ENCODE measurements at regions not wholly inside any gene's neighbourhood (a gene's known extent, or its start where the extent isn't known, plus 50 kb on each side); places are given as distances from the start of the nearest gene placed in this dataset.
"Not testable (repeated sequence)": the region's sequence is repeated elsewhere in the genome, so short reads cannot be mapped to it uniquely, and the experiment has no call there.

GRCh38 chr6:8859501-8859900 lies 424.2 kb upstream of the SLC35B3 start:
- peaks cover 0 to 1% (median 0%) of the 10 kb centered on the region in 11 donors for H3K9me3 Mint-ChIP-seq
- no peaks in the 10 kb centered on the region for H3K36me3 ChIP-seq (ENCODE audit: control insufficient read depth in 2 of 3, insufficient read depth in 3 of 3, low read length in 3 of 3)
- no peaks in the 10 kb centered on the region for H3K9me3 ChIP-seq (ENCODE audit: control insufficient read depth in 2 of 3, low read length in 3 of 3)
- H3K36me3 Mint-ChIP-seq = no peaks in the 10 kb centered on the region
- no peak overlapping the region for H3K27ac ChIP-seq (ENCODE audit: low read depth, low read length)
- no peaks in the 10 kb centered on the region for H3K4me1 Mint-ChIP-seq
- H3K4me1 ChIP-seq (ENCODE audit: control insufficient read depth in 2 of 2, insufficient read depth in 2 of 2, low read length in 2 of 2) = no peaks in the 10 kb centered on the region
- H3K27ac Mint-ChIP-seq = no peak overlapping the region
- H3K27me3 Mint-ChIP-seq = no peaks in the 10 kb centered on the region
- no peaks in the 10 kb centered on the region for H3K27me3 ChIP-seq (ENCODE audit: control insufficient read depth in 2 of 2, insufficient read depth in 2 of 2, low read length in 2 of 2)
- no peak overlapping the region for H3K4me3 Mint-ChIP-seq
- intact Hi-C loops (cut with micrococcal nuclease) = no loop called here
- DNase-seq (no peak), ATAC-seq (no peak)
- ChIA-PET CTCF (no interaction called here), POLR2A (no interaction called here)
- H3K4me3 ChIP-seq (ENCODE audit: low read length) = no peak overlapping the region

- CTCF ChIA-PET = no interaction called here
- Histone ChIP-seq H3K27me3 (ENCODE audit: control insufficient read depth in 2 of 2, insufficient read depth in 2 of 2, low read length in 2 of 2) (no peaks in the 10 kb centered on the region), H3K4me3 (ENCODE audit: low read length) (no peak overlapping the region), H3K4me1 (ENCODE audit: control insufficient read depth in 2 of 2, insufficient read depth in 2 of 2, low read length in 2 of 2) (no peaks in the 10 kb centered on the region), H3K27ac (ENCODE audit: low read depth, low read length) (no peak overlapping the region), H3K9me3 (ENCODE audit: control insufficient read depth in 2 of 3, low read length in 3 of 3) (no peaks in the 10 kb centered on the region), H3K36me3 (ENCODE audit: control insufficient read depth in 2 of 3, insufficient read depth in 3 of 3, low read length in 3 of 3) (no peaks in the 10 kb centered on the region)
- POLR2A ChIA-PET = no interaction called here
- Mint-ChIP-seq H3K4me1 (no peaks in the 10 kb centered on the region), H3K27me3 (peaks cover 0 to 3% (median 0%) of the 10 kb centered on the region in 5 donors), H3K4me3 (no peak overlapping the region), H3K27ac (no peak overlapping the region), H3K36me3 (no peaks in the 10 kb centered on the region), H3K9me3 (peaks cover 0 to 4% (median 0%) of the 10 kb centered on the region in 11 donors)
- DNase-seq (no peak), ATAC-seq (no peak)
- intact Hi-C loops (cut with micrococcal nuclease) = no loop called here
These were observed 423.5 kb upstream of the SLC35B3 start for GRCh38 chr6:8858854-8859331.

GRCh38 chr6:8857160-8857559 lies 421.8 kb upstream of the SLC35B3 start:
- ATAC-seq (no peak), DNase-seq (no peak)
- Mint-ChIP-seq H3K4me1 (no peaks in the 10 kb centered on the region), H3K27ac (no peak overlapping the region), H3K9me3 (peaks cover 0 to 15% (median 0%) of the 10 kb centered on the region in 11 donors), H3K36me3 (no peaks in the 10 kb centered on the region), H3K27me3 (peaks cover 0 to 10% (median 3%) of the 10 kb centered on the region in 5 donors), H3K4me3 (no peak overlapping the region)
- no peaks in the 10 kb centered on the region for H3K27me3 ChIP-seq (ENCODE audit: control insufficient read depth in 2 of 2, insufficient read depth in 2 of 2, low read length in 2 of 2)
- no peak overlapping the region for H3K27ac ChIP-seq (ENCODE audit: low read depth, low read length)
- no peak overlapping the region for H3K4me3 ChIP-seq (ENCODE audit: low read length)
- no peaks in the 10 kb centered on the region for H3K9me3 ChIP-seq (ENCODE audit: control insufficient read depth in 2 of 3, low read length in 3 of 3)
- no peaks in the 10 kb centered on the region for H3K36me3 ChIP-seq (ENCODE audit: control insufficient read depth in 2 of 3, insufficient read depth in 3 of 3, low read length in 3 of 3)
- no peaks in the 10 kb centered on the region for H3K4me1 ChIP-seq (ENCODE audit: control insufficient read depth in 2 of 2, insufficient read depth in 2 of 2, low read length in 2 of 2)
- ChIA-PET POLR2A (no interaction called here), CTCF (no interaction called here)
- intact Hi-C loops (cut with micrococcal nuclease) = no loop called here

- Mint-ChIP-seq H3K4me1 (no peaks in the 10 kb centered on the region), H3K27ac (no peak overlapping the region), H3K36me3 (no peaks in the 10 kb centered on the region), H3K4me3 (peak overlapping the region in 1 of 10 donors; percentile 38), H3K9me3 (peaks cover 0 to 19% (median 0%) of the 10 kb centered on the region in 11 donors), H3K27me3 (peaks cover 0 to 14% (median 3%) of the 10 kb centered on the region in 5 donors)
- Histone ChIP-seq H3K4me3 (ENCODE audit: low read length) (no peak overlapping the region), H3K27ac (ENCODE audit: low read depth, low read length) (no peak overlapping the region), H3K27me3 (ENCODE audit: control insufficient read depth in 2 of 2, insufficient read depth in 2 of 2, low read length in 2 of 2) (no peaks in the 10 kb centered on the region), H3K4me1 (ENCODE audit: control insufficient read depth in 2 of 2, insufficient read depth in 2 of 2, low read length in 2 of 2) (no peaks in the 10 kb centered on the region), H3K36me3 (ENCODE audit: control insufficient read depth in 2 of 3, insufficient read depth in 3 of 3, low read length in 3 of 3) (no peaks in the 10 kb centered on the region), H3K9me3 (ENCODE audit: control insufficient read depth in 2 of 3, low read length in 3 of 3) (no peaks in the 10 kb centered on the region)
- DNase-seq (no peak), ATAC-seq (no peak)
- CTCF ChIA-PET = interaction anchor here (0.7 kb wide), 1 partner anchor 1545 kb away, joined by 3 read pairs; no protein-coding TSS in a partner anchor
- intact Hi-C loops (cut with micrococcal nuclease) = no loop called here
- POLR2A ChIA-PET = no interaction called here
These were observed 420.1 kb upstream of the SLC35B3 start for GRCh38 chr6:8855411-8855810.

- intact Hi-C loops (cut with micrococcal nuclease) = no loop called here
- no peaks in the 10 kb centered on the region for H3K4me1 ChIP-seq (ENCODE audit: control insufficient read depth in 2 of 2, insufficient read depth in 2 of 2, low read length in 2 of 2)
- H3K4me3 ChIP-seq (ENCODE audit: low read length) = no peak overlapping the region
- DNase-seq = no peak
- H3K36me3 Mint-ChIP-seq = no peaks in the 10 kb centered on the region
- POLR2A ChIA-PET = no interaction called here
- H3K9me3 ChIP-seq (ENCODE audit: control insufficient read depth in 2 of 3, low read length in 3 of 3) = no peaks in the 10 kb centered on the region
- H3K27ac ChIP-seq (ENCODE audit: low read depth, low read length) = no peak overlapping the region
- H3K9me3 Mint-ChIP-seq = peaks cover 0 to 27% (median 3%) of the 10 kb centered on the region in 11 donors
- no peaks in the 10 kb centered on the region for H3K27me3 ChIP-seq (ENCODE audit: control insufficient read depth in 2 of 2, insufficient read depth in 2 of 2, low read length in 2 of 2)
- no peak for ATAC-seq
- H3K27me3 Mint-ChIP-seq = peaks cover 0 to 14% (median 3%) of the 10 kb centered on the region in 5 donors
- H3K4me1 Mint-ChIP-seq = no peaks in the 10 kb centered on the region
- CTCF ChIA-PET = no interaction called here
- no peak overlapping the region for H3K27ac Mint-ChIP-seq
- no peak overlapping the region for H3K4me3 Mint-ChIP-seq
- H3K36me3 ChIP-seq (ENCODE audit: control insufficient read depth in 2 of 3, insufficient read depth in 3 of 3, low read length in 3 of 3) = no peaks in the 10 kb centered on the region
These were observed 417.0 kb upstream of the SLC35B3 start for GRCh38 chr6:8852332-8852731.

- H3K27ac ChIP-seq (ENCODE audit: low read depth, low read length); CTCF ChIA-PET; H3K27me3 ChIP-seq (ENCODE audit: control insufficient read depth in 2 of 2, insufficient read depth in 2 of 2, low read length in 2 of 2); ATAC-seq; H3K36me3 ChIP-seq (ENCODE audit: control insufficient read depth in 2 of 3, insufficient read depth in 3 of 3, low read length in 3 of 3); H3K4me1 ChIP-seq (ENCODE audit: control insufficient read depth in 2 of 2, insufficient read depth in 2 of 2, low read length in 2 of 2); POLR2A ChIA-PET; H3K4me3 ChIP-seq (ENCODE audit: low read length); intact Hi-C loops (cut with micrococcal nuclease); H3K27ac Mint-ChIP-seq; DNase-seq; H3K9me3 Mint-ChIP-seq; H3K4me3 Mint-ChIP-seq; H3K27me3 Mint-ChIP-seq; H3K36me3 Mint-ChIP-seq; H3K9me3 ChIP-seq (ENCODE audit: control insufficient read depth in 2 of 3, low read length in 3 of 3); H3K4me1 Mint-ChIP-seq: not testable (repeated sequence)
These were observed 411.3 kb upstream of the SLC35B3 start for GRCh38 chr6:8846680-8847079.

- H3K27ac ChIP-seq (ENCODE audit: low read depth, low read length) = no peak overlapping the region
- Mint-ChIP-seq H3K36me3 (no peaks in the 10 kb centered on the region), H3K9me3 (peaks cover 0 to 8% (median 3%) of the 10 kb centered on the region in 11 donors), H3K27me3 (no peaks in the 10 kb centered on the region), H3K4me1 (no peaks in the 10 kb centered on the region), H3K27ac (no peak overlapping the region), H3K4me3 (no peak overlapping the region)
- DNase-seq = no peak
- no peak for ATAC-seq
- ChIA-PET CTCF (no interaction called here), POLR2A (no interaction called here)
- H3K4me1 ChIP-seq (ENCODE audit: control insufficient read depth in 2 of 2, insufficient read depth in 2 of 2, low read length in 2 of 2) = no peaks in the 10 kb centered on the region
- H3K36me3 ChIP-seq (ENCODE audit: control insufficient read depth in 2 of 3, insufficient read depth in 3 of 3, low read length in 3 of 3) = no peaks in the 10 kb centered on the region
- H3K27me3 ChIP-seq (ENCODE audit: control insufficient read depth in 2 of 2, insufficient read depth in 2 of 2, low read length in 2 of 2) = no peaks in the 10 kb centered on the region
- no peaks in the 10 kb centered on the region for H3K9me3 ChIP-seq (ENCODE audit: control insufficient read depth in 2 of 3, low read length in 3 of 3)
- intact Hi-C loops (cut with micrococcal nuclease) = no loop called here
- H3K4me3 ChIP-seq (ENCODE audit: low read length) = no peak overlapping the region
These were observed 410.3 kb upstream of the SLC35B3 start for GRCh38 chr6:8845690-8846089.
